Retinal pigment epithelial cell (primary cell): ENCODE measurements at regions not wholly inside any gene's neighbourhood (a gene's known extent, or its start where the extent isn't known, plus 50 kb on each side); places are given as distances from the start of the nearest gene placed in this dataset.

Experiments
- DNase-seq: peaks from one replicate; pipeline ENCODE4 v3.0.0-alpha.2; 2010; ENCODE audit warnings: low read depth
- H3K4me3 ChIP-seq: 2 replicates; pipeline ENCODE4 v1.5.1; 2011; ENCODE audit warnings: mild to moderate bottlenecking, low read length, control low read depth, moderate library complexity
- CTCF ChIP-seq: conservative IDR thresholded peaks from 2 replicates; pipeline ENCODE4 v1.5.1; 2011; ENCODE audit warnings: low read depth, low read length, control low read depth, inconsistent platforms

GRCh38 chr5:38607396-38607795 is 51.0 kb upstream of the LIFR start:
- no peak overlapping the region for H3K4me3 ChIP-seq
- DNase-seq: no peak
- TF ChIP-seq CTCF: no peak

- no peak overlapping the region for H3K4me3 ChIP-seq
- DNase-seq: no peak
- TF ChIP-seq CTCF: no peak
Observed at GRCh38 chr5:38607930-38608564, 51.6 kb upstream of the LIFR start.

GRCh38 chr5:38608874-38609273 is 52.4 kb upstream of the LIFR start:
- TF ChIP-seq CTCF: no peak
- no peak overlapping the region for H3K4me3 ChIP-seq
- no peak for DNase-seq

GRCh38 chr5:38612851-38613250 is 56.4 kb upstream of the LIFR start:
- no peak for DNase-seq
- no peak for TF ChIP-seq CTCF
- H3K4me3 ChIP-seq: no peak overlapping the region

GRCh38 chr5:38613490-38613889 is 57.0 kb upstream of the LIFR start:
- DNase-seq: no peak
- no peak overlapping the region for H3K4me3 ChIP-seq
- TF ChIP-seq CTCF: no peak

- no peak for TF ChIP-seq CTCF
- no peak for DNase-seq
- H3K4me3 ChIP-seq: no peak overlapping the region
Observed at GRCh38 chr5:38613992-38614836, 57.8 kb upstream of the LIFR start.

- H3K4me3 ChIP-seq: no peak overlapping the region
- TF ChIP-seq CTCF: no peak
- no peak for DNase-seq
Observed at GRCh38 chr5:38615042-38615441, 58.6 kb upstream of the LIFR start.
